SW480 (cell line): ENCODE measurements at regions not wholly inside any gene's neighbourhood (a gene's known extent, or its start where the extent isn't known, plus 50 kb on each side); places are given as distances from the start of the nearest gene placed in this dataset.

ENCODE experiments used
- DNase-seq: peaks from one replicate; pipeline ENCODE4 v3.0.0-alpha.2; 2016; ENCODE audit warnings: low spot score

GRCh38 chr20:20824924-20825584 lies 112.6 kb upstream of the RALGAPA2 start:
- peak; percentile 56 for DNase-seq

GRCh38 chr20:20823476-20823881 lies 111.0 kb upstream of the RALGAPA2 start:
- DNase-seq = no peak

DNA sequence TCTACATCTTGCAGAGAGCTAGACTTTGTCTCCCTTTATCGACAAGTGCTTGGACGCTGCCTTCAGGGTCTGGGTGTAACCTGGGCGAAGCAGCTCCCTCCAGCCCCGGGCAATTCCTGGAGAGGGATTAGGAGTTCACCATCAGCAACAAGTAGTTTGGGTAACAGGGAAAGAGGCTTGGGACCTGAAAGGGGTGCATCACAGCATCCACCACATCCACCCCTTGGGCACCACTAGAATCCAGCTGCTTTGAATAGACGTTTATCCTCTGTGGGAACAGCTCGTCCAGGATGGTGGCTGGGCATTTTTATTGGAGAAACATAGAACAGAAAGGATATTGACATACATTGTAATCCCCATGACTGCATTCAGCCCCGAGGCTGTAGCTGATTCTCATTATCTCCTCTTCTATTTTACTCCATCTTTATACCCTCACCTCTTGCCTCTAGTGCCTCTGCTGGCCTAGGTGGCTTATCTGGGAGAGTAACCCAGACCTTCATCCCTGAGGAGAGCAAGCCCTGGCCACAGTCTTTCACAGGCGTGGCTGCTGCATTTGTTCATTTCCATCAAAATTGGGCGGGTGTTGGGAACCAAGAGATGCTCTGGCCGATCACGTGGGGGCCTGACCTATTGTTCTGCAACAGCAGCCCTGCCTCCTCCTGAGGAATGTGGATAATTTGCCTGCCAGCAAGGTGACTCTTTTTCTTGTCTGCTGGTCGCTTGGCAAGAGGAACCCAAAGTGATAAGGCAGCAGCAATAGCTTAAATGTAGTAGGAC lies 109.2 kb upstream of the RALGAPA2 start:
- DNase-seq = no peak

- DNase-seq = no peak
These were observed 108.5 kb upstream of the RALGAPA2 start for GRCh38 chr20:20820785-20821483.

DNA sequence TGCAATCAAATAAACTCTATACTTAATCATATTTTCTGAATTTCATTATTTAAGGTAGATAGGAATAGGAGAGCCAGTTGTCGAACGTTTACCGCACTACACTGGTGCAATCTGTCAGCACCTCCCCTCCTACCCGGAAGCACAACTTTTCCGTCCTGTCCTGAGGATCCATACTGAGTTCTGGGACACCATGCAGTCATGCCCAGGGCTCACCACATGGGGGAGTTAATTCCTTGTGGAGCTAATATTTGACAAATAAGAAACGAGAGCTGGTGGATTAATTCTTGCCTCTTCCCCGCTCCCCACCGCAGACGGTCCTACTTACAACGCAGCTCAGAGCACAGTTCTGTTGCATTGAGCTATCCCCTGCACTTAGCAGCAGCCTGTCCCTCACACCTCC lies 107.7 kb upstream of the RALGAPA2 start:
- peak; percentile 26 for DNase-seq

- DNase-seq = no peak
These were observed 104.7 kb upstream of the RALGAPA2 start for GRCh38 chr20:20816969-20817755.

DNA sequence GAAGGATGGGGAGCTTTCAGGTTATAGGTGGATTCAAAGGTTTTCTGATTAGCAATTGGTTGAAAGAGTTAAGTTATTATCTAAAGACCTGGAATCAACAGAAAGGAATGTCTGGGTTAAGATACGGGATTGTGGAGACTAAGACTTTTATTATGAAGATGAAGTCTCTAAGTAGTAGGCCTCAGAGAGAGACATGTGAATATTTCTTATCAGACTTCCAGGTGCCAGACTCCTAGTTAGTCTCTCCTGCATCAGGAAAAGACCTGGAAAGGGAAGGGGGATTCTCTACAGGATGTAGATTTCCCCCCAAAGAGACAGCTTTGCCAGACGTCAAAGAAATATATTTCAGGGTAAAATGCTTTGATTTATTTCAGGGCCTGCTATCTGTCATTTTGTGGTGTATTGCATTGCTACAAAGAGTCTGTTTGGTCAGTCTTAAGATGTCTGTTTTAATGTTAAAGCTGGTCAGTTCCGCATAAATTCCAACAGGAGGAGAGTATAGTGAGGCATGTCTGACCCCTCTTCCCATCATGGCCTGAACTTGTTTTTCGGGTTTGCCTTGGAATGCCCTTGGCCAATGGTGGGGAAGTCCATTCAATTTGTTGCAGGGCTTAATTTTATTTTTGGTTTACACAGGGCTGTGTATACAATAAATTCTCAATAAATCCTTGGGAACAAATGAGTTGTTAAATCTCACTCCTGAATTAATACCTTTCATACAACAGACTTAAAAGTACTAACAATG lies 103.4 kb upstream of the RALGAPA2 start:
- no peak for DNase-seq

DNA sequence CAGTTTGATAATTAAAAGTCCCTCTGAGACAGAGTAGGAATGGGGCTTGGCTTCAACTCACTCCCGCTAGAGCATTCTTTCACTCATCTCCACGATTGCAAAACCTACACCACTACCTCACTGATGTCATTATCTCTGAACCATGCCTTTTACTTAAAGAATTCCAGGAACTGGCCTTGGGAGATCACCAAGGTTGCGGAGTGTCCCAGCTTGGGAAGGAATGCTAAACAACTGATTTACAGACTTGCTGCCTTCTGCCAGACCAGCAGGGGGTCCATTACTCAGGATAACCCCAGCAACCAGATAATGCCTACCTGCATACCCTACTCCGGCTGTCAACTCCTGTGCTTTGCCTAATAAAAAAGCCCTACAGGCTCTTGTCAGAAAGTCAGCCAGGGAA lies 102.2 kb upstream of the RALGAPA2 start:
- DNase-seq = no peak

DNA sequence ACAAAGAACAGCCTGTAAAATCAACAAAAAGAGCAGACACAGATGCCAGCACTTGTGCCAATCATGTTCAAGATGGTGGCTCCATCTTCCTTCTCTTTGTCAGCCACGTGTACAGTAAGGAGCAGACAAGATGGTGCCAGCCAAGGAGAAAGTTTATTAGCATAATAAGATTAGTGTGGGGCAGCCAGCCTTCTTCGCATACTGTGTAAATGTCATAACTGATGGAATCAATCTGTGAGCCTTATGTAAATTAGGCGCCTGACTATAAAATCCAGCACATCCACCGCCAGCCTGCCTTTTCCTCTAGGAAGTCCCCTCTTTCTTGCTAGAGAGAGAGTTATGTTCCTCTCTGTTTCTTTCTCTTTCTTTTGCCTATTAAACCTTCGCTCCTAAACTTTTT lies 99.7 kb upstream of the RALGAPA2 start:
- DNase-seq = no peak

DNA sequence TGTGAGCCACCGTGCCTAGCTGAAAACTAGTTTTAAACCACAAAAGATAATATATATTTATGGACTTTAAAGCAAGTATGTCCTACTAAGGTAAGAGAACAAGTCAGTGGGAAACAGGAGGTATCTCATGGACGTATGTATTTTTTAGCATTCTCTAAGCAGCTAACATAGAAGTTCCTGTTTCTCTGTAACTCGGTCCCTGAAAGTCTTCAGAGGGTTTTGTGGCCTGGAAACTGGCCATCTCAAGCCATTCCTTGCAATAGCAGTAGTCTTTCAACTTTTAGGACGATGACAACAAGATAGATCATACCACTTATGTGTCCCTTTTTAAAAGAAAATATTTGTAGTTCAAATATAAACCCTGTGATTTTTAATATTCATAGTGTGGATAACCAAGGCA lies 95.6 kb upstream of the RALGAPA2 start:
- no peak for DNase-seq

- no peak for DNase-seq
These were observed 94.0 kb upstream of the RALGAPA2 start for GRCh38 chr20:20806121-20807095.

GRCh38 chr20:20803011-20803410 lies 90.6 kb upstream of the RALGAPA2 start:
- no peak for DNase-seq

- DNase-seq = no peak
These were observed 89.9 kb upstream of the RALGAPA2 start for GRCh38 chr20:20802328-20802727.

GRCh38 chr20:20799716-20800312 lies 87.4 kb upstream of the RALGAPA2 start:
- DNase-seq = no peak

- DNase-seq = no peak
These were observed 85.3 kb upstream of the RALGAPA2 start for GRCh38 chr20:20797521-20798310.

GRCh38 chr20:20796766-20797440 lies 84.5 kb upstream of the RALGAPA2 start:
- no peak for DNase-seq

GRCh38 chr20:20795721-20796120 lies 83.3 kb upstream of the RALGAPA2 start:
- no peak for DNase-seq

DNA sequence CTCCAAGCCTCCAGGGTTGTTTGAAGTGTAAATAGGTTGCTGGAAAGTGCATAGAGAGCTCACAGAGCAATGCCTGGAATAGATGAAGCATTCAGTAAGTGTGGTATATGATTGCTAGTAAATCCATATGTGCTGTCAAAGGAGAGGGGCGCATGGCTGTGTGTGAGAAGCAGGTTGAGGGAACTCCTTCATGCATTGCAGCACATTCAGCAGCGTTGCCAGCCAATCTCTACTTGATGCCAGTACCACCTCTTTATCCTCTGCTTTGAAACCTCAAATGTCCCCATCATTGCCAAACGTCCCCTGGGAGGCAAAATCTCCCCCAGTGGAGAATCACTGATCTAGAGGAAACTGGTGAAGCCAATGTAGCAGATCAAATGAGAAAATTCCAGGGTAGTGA lies 82.7 kb upstream of the RALGAPA2 start:
- DNase-seq = no peak

GRCh38 chr20:20793591-20793990 lies 81.1 kb upstream of the RALGAPA2 start:
- no peak for DNase-seq
